Kidney (tissue), 13 donors: ENCODE measurements at regions not wholly inside any gene's neighbourhood (a gene's known extent, or its start where the extent isn't known, plus 50 kb on each side); places are given as distances from the start of the nearest gene placed in this dataset.

ENCODE experiments used
- DNase-seq, 5 donors: peaks; one replicate each; pipeline ENCODE4 v3.0.0-alpha.2; 2013 to 2020
- FAIRE-seq: peaks from 2 replicates; lab custom pipeline; 2012; peaks lifted over from hg19 to GRCh38; lab: Jason Lieb, UNC
- H3K27ac ChIP-seq, 2 donors: one replicate each; pipeline ENCODE4 v1.7.0; 2013; ENCODE audit warnings: low read depth in 2 of 2, low read length in 2 of 2, inconsistent platforms in 1 of 2
- H3K27me3 ChIP-seq: one replicate; pipeline ENCODE4 v1.7.1; 2013; ENCODE audit warnings: low read length, inconsistent platforms; ENCODE audit not compliant: control insufficient read depth, insufficient read depth
- H3K36me3 ChIP-seq, 3 donors: one replicate each; pipeline versions ENCODE4 v1.7.0 to v1.7.1; 2013; ENCODE audit warnings: low read length in 3 of 3, control low read depth in 1 of 3, inconsistent platforms in 1 of 3; ENCODE audit not compliant: insufficient read depth in 3 of 3, control insufficient read depth in 2 of 3
- H3K4me1 ChIP-seq, 3 donors: one replicate each; pipeline versions ENCODE4 v1.7.0 to v1.7.1; 2013; ENCODE audit warnings: low read length in 3 of 3, inconsistent platforms in 1 of 3, low read depth in 1 of 3; ENCODE audit not compliant: control insufficient read depth in 2 of 3, insufficient read depth in 2 of 3
- H3K4me3 ChIP-seq, 3 donors: one replicate each; pipeline versions ENCODE4 v1.7.0 to v1.8.1; 2013; ENCODE audit warnings: low read length in 3 of 3, control low read depth in 1 of 3, inconsistent platforms in 1 of 3
- H3K9ac ChIP-seq, 3 donors: one replicate each; pipeline versions ENCODE4 v1.7.0 to v1.7.1; 2013; ENCODE audit warnings: low read length in 3 of 3, control low read depth in 1 of 3, inconsistent platforms in 1 of 3
- H3K9me3 ChIP-seq, 3 donors: one replicate each; pipeline versions ENCODE4 v1.7.0 to v1.7.1; 2013; ENCODE audit warnings: low read length in 3 of 3, control low read depth in 1 of 3, inconsistent platforms in 1 of 3; ENCODE audit not compliant: control insufficient read depth in 2 of 3, insufficient read depth in 1 of 3
- CTCF ChIP-seq: IDR thresholded peaks from 3 replicates; pipeline ENCODE4 v1.5.1; 2012; ENCODE audit warnings: mild to moderate bottlenecking, moderate library complexity, borderline replicate concordance; ENCODE audit not compliant: insufficient read depth; ENCODE audit errors: extremely low read depth
- intact Hi-C: fragments of 100-400 bp; cut with DNase I; formaldehyde crosslinking; loops from one replicate; pipeline ENCODE4 v1.11.1; 2022
- donor health status: control.
- donor health status: control.
- donor health status: control.
- donor health status: control.
- donor health status: control.
- donor health status: DM: yes; HTN: yes; CAD: no.
- donor health status: Normal renal cell carcinoma (clear cell type).

- no peak for TF ChIP-seq CTCF
- Histone ChIP-seq H3K27ac (no peak overlapping the region), H3K4me1 (no peaks in the 10 kb centered on the region), H3K36me3 (no peaks in the 10 kb centered on the region), H3K9ac (no peak overlapping the region), H3K27me3 (no peaks in the 10 kb centered on the region), H3K4me3 (peak overlapping the region in 1 of 3 donors; percentile 6), H3K9me3 (no peaks in the 10 kb centered on the region)
- no peak for FAIRE-seq
- intact Hi-C loops = no loop called here
- DNase-seq = no peak
Observed at GRCh38 chr3:34139566-34139965, 341.1 kb downstream of the PDCD6IP start.

- DNase-seq = no peak
- no peak overlapping the region for H3K9ac ChIP-seq
Observed at GRCh38 chr3:34140616-34141015, 342.2 kb downstream of the PDCD6IP start.

GRCh38 chr3:34141841-34142337, 343.5 kb downstream of the PDCD6IP start:
- Histone ChIP-seq H3K4me1 (no peaks in the 10 kb centered on the region), H3K27me3 (no peaks in the 10 kb centered on the region), H3K4me3 (no peak overlapping the region), H3K36me3 (no peaks in the 10 kb centered on the region), H3K9ac (no peak overlapping the region), H3K9me3 (no peaks in the 10 kb centered on the region), H3K27ac (no peak overlapping the region)
- FAIRE-seq (no peak), DNase-seq (no peak)
- intact Hi-C loops = no loop called here
- TF ChIP-seq CTCF = no peak

More at GRCh38 chr3:34140616-34141015, 342.2 kb downstream of the PDCD6IP start:
- Histone ChIP-seq H3K4me1 (no peaks in the 10 kb centered on the region), H3K36me3 (no peaks in the 10 kb centered on the region), H3K4me3 (no peak overlapping the region), H3K9me3 (no peaks in the 10 kb centered on the region), H3K27me3 (no peaks in the 10 kb centered on the region), H3K27ac (no peak overlapping the region)
- no peak for FAIRE-seq
- TF ChIP-seq CTCF = no peak
- intact Hi-C loops = no loop called here

GRCh38 chr3:34145796-34146195, 347.4 kb downstream of the PDCD6IP start:
- intact Hi-C loops = no loop called here
- no peaks in the 10 kb centered on the region for H3K9me3 ChIP-seq
- FAIRE-seq (no peak), DNase-seq (no peak)
- H3K4me3 ChIP-seq = no peak overlapping the region
- no peak overlapping the region for H3K27ac ChIP-seq
- H3K9ac ChIP-seq = no peak overlapping the region
- H3K27me3 ChIP-seq = no peaks in the 10 kb centered on the region
- H3K36me3 ChIP-seq = no peaks in the 10 kb centered on the region
- no peak for TF ChIP-seq CTCF
- no peaks in the 10 kb centered on the region for H3K4me1 ChIP-seq
